H1 (cell line): ENCODE measurements at regions not wholly inside any gene's neighbourhood (a gene's known extent, or its start where the extent isn't known, plus 50 kb on each side); places are given as distances from the start of the nearest gene placed in this dataset.

Experiments used
- CTCF ChIA-PET: fragments of 300-600 bp; sonication (Branson Sonifier 250); formaldehyde crosslinking; loops from one replicate; lab custom pipeline; 2021; ENCODE audit not compliant: partially characterized antibody; lab: Charles Lee
- POLR2A ChIA-PET: fragments of 300-600 bp; sonication (Branson Sonifier 250); formaldehyde crosslinking; loops from one replicate; lab custom pipeline; 2021; ENCODE audit warnings: inconsistent platforms; ENCODE audit not compliant: partially characterized antibody; lab: Charles Lee
- DNase-seq, 2 experiments: peaks; one replicate each; pipeline versions ENCODE4 v3.0.0 to v3.0.0-alpha.2; 2010 to 2022; ENCODE audit warnings: low spot score in 2 of 2, low read depth in 1 of 2, mixed read lengths in 1 of 2
- FAIRE-seq: peaks from 2 replicates; lab custom pipeline; 2011; peaks lifted over from hg19 to GRCh38; lab: Jason Lieb, UNC
- H2AFZ ChIP-seq: 2 replicates; pipeline ENCODE4 v1.8.1; 2012; ENCODE audit warnings: low read length, inconsistent platforms
- H2AK5ac ChIP-seq: 2 replicates; pipeline ENCODE4 v1.6.1; 2013; ENCODE audit warnings: low read depth, low read length
- H2BK120ac ChIP-seq: replicated peaks from 2 replicates; pipeline ENCODE3; 2013; ENCODE audit warnings: low read depth, low read length, inconsistent platforms
- H2BK12ac ChIP-seq: 2 replicates; pipeline ENCODE4 v1.6.1; 2013; ENCODE audit warnings: low read depth, low read length
- H2BK15ac ChIP-seq: 2 replicates; pipeline ENCODE4 v1.6.1; 2013; ENCODE audit warnings: low read length
- H2BK20ac ChIP-seq: 2 replicates; pipeline ENCODE4 v1.6.1; 2013; ENCODE audit warnings: low read length
- H2BK5ac ChIP-seq: 2 replicates; pipeline ENCODE4 v1.6.1; 2013; ENCODE audit warnings: low read depth, low read length
- H3K14ac ChIP-seq: 2 replicates; pipeline ENCODE4 v1.6.1; 2013; ENCODE audit warnings: inconsistent platforms; ENCODE audit not compliant: insufficient read length
- H3K18ac ChIP-seq: 2 replicates; pipeline ENCODE4 v1.6.1; 2013; ENCODE audit warnings: low read length; ENCODE audit errors: extremely low read depth
- H3K23ac ChIP-seq: 2 replicates; pipeline ENCODE4 v1.6.1; 2013; ENCODE audit warnings: inconsistent platforms; ENCODE audit not compliant: insufficient read length
- H3K23me2 ChIP-seq: 2 replicates; pipeline ENCODE4 v1.6.1; 2013; ENCODE audit warnings: low read depth, low read length
- H3K27ac ChIP-seq: 2 replicates; pipeline ENCODE4 v1.6.1; 2011; ENCODE audit warnings: low read depth, low read length, inconsistent platforms
- H3K27me3 ChIP-seq, 4 experiments: replicated peaks in 1 of 4; 1 replicate in 1 of 4; 2 replicates in 3 of 4; pipeline versions ENCODE4 v1.6.1 to v1.8.1; 2011 to 2013; ENCODE audit warnings: low read length in 3 of 4, mild to moderate bottlenecking in 3 of 4, inconsistent platforms in 2 of 4, mixed read lengths in 2 of 4, moderate library complexity in 1 of 4; ENCODE audit not compliant: control insufficient read depth in 3 of 4, insufficient read depth in 3 of 4; ENCODE audit errors: extremely low read depth in 1 of 4
- H3K36me3 ChIP-seq, 4 experiments: 2 replicates each; pipeline versions ENCODE4 v1.6.1 to v1.8.1; 2011 to 2013; ENCODE audit warnings: mild to moderate bottlenecking in 4 of 4, low read length in 3 of 4, moderate library complexity in 2 of 4, control low read depth in 1 of 4, inconsistent platforms in 1 of 4; ENCODE audit not compliant: insufficient read depth in 4 of 4, control insufficient read depth in 2 of 4
- H3K4ac ChIP-seq: replicated peaks from 2 replicates; pipeline ENCODE3; 2013; ENCODE audit warnings: low read length, low read depth, mixed read lengths, inconsistent platforms; ENCODE audit not compliant: insufficient read length
- H3K4me1 ChIP-seq, 4 experiments: replicated peaks in 1 of 4; 1 replicate in 1 of 4; 2 replicates in 3 of 4; pipeline versions ENCODE4 v1.6.1 to v1.8.1; 2011 to 2013; ENCODE audit warnings: low read length in 3 of 4, inconsistent platforms in 2 of 4, mixed read lengths in 1 of 4; ENCODE audit not compliant: insufficient read depth in 4 of 4, control insufficient read depth in 3 of 4
- H3K4me2 ChIP-seq, 2 experiments: 2 replicates each; pipeline versions ENCODE4 v1.6.1 to v1.8.1; 2011 to 2013; ENCODE audit warnings: low read depth in 2 of 2, low read length in 2 of 2, control low read depth in 1 of 2, inconsistent platforms in 1 of 2, mild to moderate bottlenecking in 1 of 2; ENCODE audit not compliant: insufficient read depth in 1 of 2
- H3K4me3 ChIP-seq, 4 experiments: fragments of 200-600, 300-600 bp in 1 of 4; sonication (generic), shearing (Covaris generic), sonication (Bioruptor Twin) in 1 of 4; 2 replicates each; pipeline versions ENCODE4 v1.5.1 to v1.8.1; 2011 to 2016; ENCODE audit warnings: low read length in 4 of 4, low read depth in 3 of 4, control low read depth in 2 of 4, inconsistent platforms in 2 of 4, mild to moderate bottlenecking in 2 of 4, mixed read lengths in 1 of 4, moderate library complexity in 1 of 4; ENCODE audit not compliant: insufficient read depth in 2 of 4; ENCODE audit errors: extremely low read depth in 1 of 4
- H3K56ac ChIP-seq: replicated peaks from 2 replicates; pipeline ENCODE3; 2013; ENCODE audit warnings: low read depth, mild to moderate bottlenecking, mixed read lengths, low read length, inconsistent platforms; ENCODE audit not compliant: insufficient read length
- H3K79me1 ChIP-seq: 2 replicates; pipeline ENCODE4 v1.6.1; 2013; ENCODE audit warnings: low read depth, low read length, control low read depth
- H3K79me2 ChIP-seq, 2 experiments: 2 replicates each; pipeline versions ENCODE4 v1.6.1 to v1.8.1; 2012 to 2013; ENCODE audit warnings: low read length in 2 of 2, mild to moderate bottlenecking in 2 of 2, inconsistent platforms in 1 of 2; ENCODE audit not compliant: insufficient read depth in 2 of 2, control insufficient read depth in 1 of 2
- H3K9ac ChIP-seq, 4 experiments: replicated peaks in 1 of 4; 1 replicate in 1 of 4; 2 replicates in 3 of 4; pipeline versions ENCODE4 v1.6.1 to v1.8.1; 2011 to 2013; ENCODE audit warnings: low read depth in 3 of 4, low read length in 3 of 4, control low read depth in 2 of 4, mild to moderate bottlenecking in 2 of 4, moderate library complexity in 2 of 4, inconsistent platforms in 1 of 4; ENCODE audit errors: extremely low read depth in 1 of 4
- H3K9me3 ChIP-seq, 2 experiments: 2 replicates each; pipeline versions ENCODE4 v1.6.1 to v1.8.1; 2012 to 2013; ENCODE audit warnings: mild to moderate bottlenecking in 2 of 2, moderate library complexity in 2 of 2, control low read depth in 1 of 2, inconsistent platforms in 1 of 2, low read depth in 1 of 2, low read length in 1 of 2, mixed read lengths in 1 of 2; ENCODE audit not compliant: insufficient read depth in 2 of 2
- H4K20me1 ChIP-seq, 2 experiments: replicated peaks in 1 of 2; 2 replicates each; pipeline versions ENCODE3 to v1.8.1; 2011 to 2013; ENCODE audit warnings: inconsistent platforms in 2 of 2, low read length in 2 of 2, mild to moderate bottlenecking in 1 of 2; ENCODE audit not compliant: insufficient read depth in 2 of 2, control insufficient read depth in 1 of 2
- H4K5ac ChIP-seq: 2 replicates; pipeline ENCODE4 v1.6.1; 2013; ENCODE audit warnings: low read length, low read depth, mixed read lengths, inconsistent platforms; ENCODE audit not compliant: insufficient read length
- H4K8ac ChIP-seq: 2 replicates; pipeline ENCODE4 v1.8.0; 2013; ENCODE audit warnings: mild to moderate bottlenecking, moderate library complexity, low read length, inconsistent platforms; ENCODE audit not compliant: insufficient read depth; ENCODE audit errors: extremely low read depth
- H4K91ac ChIP-seq: replicated peaks from 2 replicates; pipeline ENCODE3; 2013; ENCODE audit warnings: low read length, mixed read lengths, inconsistent platforms; ENCODE audit not compliant: insufficient read length
- ASH2L ChIP-seq: fragments of 200-600, 300-600 bp; sonication (generic); IDR thresholded peaks from one replicate; pipeline ENCODE4 v1.7.1; 2017; ENCODE audit warnings: low read length
- BRCA1 ChIP-seq: IDR thresholded peaks from 2 replicates; pipeline ENCODE4 v1.6.1; 2012; ENCODE audit warnings: low read depth, low read length, improper control_type of control experiment
- CHD1 ChIP-seq: IDR thresholded peaks from 2 replicates; pipeline ENCODE4 v1.6.1; 2012; ENCODE audit warnings: low read depth, low read length, improper control_type of control experiment
- CHD2 ChIP-seq: IDR thresholded peaks from 2 replicates; pipeline ENCODE4 v1.6.1; 2012; ENCODE audit warnings: low read length, improper control_type of control experiment
- CTBP2 ChIP-seq: IDR thresholded peaks from 2 replicates; pipeline ENCODE4 v1.7.0; 2011; ENCODE audit warnings: borderline replicate concordance, mild to moderate bottlenecking, moderate library complexity, mixed read lengths, low read length; ENCODE audit not compliant: insufficient read depth, insufficient read length
- JUND ChIP-seq: IDR thresholded peaks from 2 replicates; pipeline ENCODE4 v1.6.1; 2011; ENCODE audit warnings: mild to moderate bottlenecking, improper control_type of control experiment, low read length
- NRF1 ChIP-seq: IDR thresholded peaks from 2 replicates; pipeline ENCODE4 v1.6.1; 2011; ENCODE audit warnings: mild to moderate bottlenecking, low read depth, low read length, improper control_type of control experiment
- RAD21 ChIP-seq, 2 experiments: IDR thresholded peaks in 1 of 2; conservative IDR thresholded peaks in 1 of 2; 2 replicates each; pipeline ENCODE4 v1.6.1; 2011; ENCODE audit warnings: low read depth in 2 of 2, low read length in 2 of 2, improper control_type of control experiment in 1 of 2, inconsistent platforms in 1 of 2, mild to moderate bottlenecking in 1 of 2, moderate library complexity in 1 of 2
- RNF2 ChIP-seq: fragments of 200-900, 300-1000 bp; sonication (generic); IDR thresholded peaks from 2 replicates; pipeline ENCODE4 v1.7.1; 2016; ENCODE audit warnings: borderline replicate concordance, low read depth, mild to moderate bottlenecking, antibody characterized with exemption, low read length; ENCODE audit not compliant: poor library complexity, severe bottlenecking; ENCODE audit errors: missing control alignments
- SIRT6 ChIP-seq: IDR thresholded peaks from one replicate; pipeline ENCODE4 v1.7.1; 2012; ENCODE audit warnings: low read length, inconsistent platforms
- SIX5 ChIP-seq: IDR thresholded peaks from 2 replicates; pipeline ENCODE4 v1.6.1; 2011; ENCODE audit warnings: mild to moderate bottlenecking, low read depth, low read length
- SP4 ChIP-seq: IDR thresholded peaks from 2 replicates; pipeline ENCODE4 v1.6.1; 2012; ENCODE audit warnings: low read length, inconsistent platforms
- SRF ChIP-seq: IDR thresholded peaks from 2 replicates; pipeline ENCODE4 v1.6.1; 2011; ENCODE audit warnings: mild to moderate bottlenecking, low read depth, low read length, moderate library complexity
- SUZ12 ChIP-seq: fragments of 200-600 bp; sonication (generic); IDR thresholded peaks from 2 replicates; pipeline ENCODE4 v1.6.1; 2012; ENCODE audit warnings: mild to moderate bottlenecking, inconsistent platforms, low read length, moderate library complexity, mixed read lengths
- YY1 ChIP-seq: IDR thresholded peaks from 2 replicates; pipeline ENCODE4 v1.6.1; 2011; ENCODE audit warnings: low read depth, mild to moderate bottlenecking, low read length
- TF ChIP-seq, protein P1 (sequence below): IDR thresholded peaks from 2 replicates; pipeline ENCODE4 v1.6.1; 2011; ENCODE audit warnings: low read depth, mild to moderate bottlenecking, low read length; ENCODE audit not compliant: insufficient read depth

DNA sequence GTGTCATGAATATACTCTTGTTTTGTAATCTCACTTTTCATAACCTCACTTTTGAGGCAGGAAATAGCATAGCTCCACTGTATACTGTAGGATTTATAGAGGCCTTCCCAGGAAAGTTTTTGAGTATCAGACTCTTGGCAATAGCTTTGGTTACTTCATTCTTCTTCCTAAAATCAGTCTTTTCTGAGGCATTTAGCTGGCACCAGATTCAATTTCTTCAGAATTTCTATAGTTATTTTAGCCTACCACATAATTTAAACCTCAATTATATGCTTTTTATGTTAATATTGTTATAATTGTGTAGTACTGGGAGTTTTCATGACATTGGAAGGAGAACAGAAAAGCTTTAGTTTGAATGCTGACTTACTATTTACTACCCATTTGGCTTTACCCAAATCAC lies 322.3 kb upstream of the FAR2 start:
- ChIA-PET POLR2A (no interaction called here), CTCF (interaction anchor here (3.2 kb wide), 1 partner anchor 10 kb away, joined by 17 read pairs; no protein-coding TSS in a partner anchor)
- H3K79me1 ChIP-seq = no peaks in the 10 kb centered on the region
- no peak overlapping the region for H3K14ac ChIP-seq
- no peak overlapping the region for H4K5ac ChIP-seq
- peaks cover 0 to 3% of the 10 kb centered on the region in 2 experiments; a peak in 1 of 4 replicates for H3K9me3 ChIP-seq
- H3K4me2 ChIP-seq = no peak overlapping the region
- H3K27me3 ChIP-seq = no peaks in the 10 kb centered on the region
- no peak overlapping the region for H3K4me3 ChIP-seq
- H3K4ac ChIP-seq = no peak overlapping the region
- H3K79me2 ChIP-seq = no peaks in the 10 kb centered on the region
- DNase-seq (no peak), FAIRE-seq (no peak)
- H2BK20ac ChIP-seq = no peak overlapping the region
- H4K20me1 ChIP-seq = no peaks in the 10 kb centered on the region
- H2BK15ac ChIP-seq = no peak overlapping the region
- no peak overlapping the region for H4K8ac ChIP-seq
- no peak overlapping the region for H2AK5ac ChIP-seq
- H2AFZ ChIP-seq = no peak overlapping the region
- H3K9ac ChIP-seq = no peak overlapping the region
- H3K23ac ChIP-seq = no peak overlapping the region
- H3K56ac ChIP-seq = no peak overlapping the region
- H2BK120ac ChIP-seq = no peak overlapping the region
- peaks cover 0 to 3% (median 1%) of the 10 kb centered on the region in 4 experiments; a peak in 2 of 7 replicates for H3K4me1 ChIP-seq
- no peak overlapping the region for H3K27ac ChIP-seq
- H2BK12ac ChIP-seq = no peak overlapping the region
- no peak overlapping the region for H2BK5ac ChIP-seq
- H3K18ac ChIP-seq = no peak overlapping the region
- no peak overlapping the region for H4K91ac ChIP-seq
- no peaks in the 10 kb centered on the region for H3K23me2 ChIP-seq
- no peaks in the 10 kb centered on the region for H3K36me3 ChIP-seq
- no peak for TF ChIP-seq RNF2
- no peak for TF ChIP-seq CTBP2
- TF ChIP-seq SIRT6 = no peak
- TF ChIP-seq, protein P1, sequence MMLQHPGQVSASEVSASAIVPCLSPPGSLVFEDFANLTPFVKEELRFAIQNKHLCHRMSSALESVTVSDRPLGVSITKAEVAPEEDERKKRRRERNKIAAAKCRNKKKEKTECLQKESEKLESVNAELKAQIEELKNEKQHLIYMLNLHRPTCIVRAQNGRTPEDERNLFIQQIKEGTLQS = no peak
- no peak for TF ChIP-seq CHD2
- no peak for TF ChIP-seq YY1
- TF ChIP-seq RAD21 (IDR thresholded peaks at IDR 0.05 in 1 of 2, conservative IDR thresholded peaks at IDR 0.05 in 1 of 2; ENCODE audit: low read depth in 2 of 2, low read length in 2 of 2) = no peak
- no peak for TF ChIP-seq CHD1
- TF ChIP-seq SUZ12 = no peak
- no peak for TF ChIP-seq JUND
- no peak for TF ChIP-seq SRF
- no peak for TF ChIP-seq NRF1
- no peak for TF ChIP-seq SP4
- TF ChIP-seq ASH2L = no peak
- no peak for TF ChIP-seq SIX5
- TF ChIP-seq BRCA1 = no peak
